Fibroblast of lung (primary cell): ENCODE measurements at regions not wholly inside any gene's neighbourhood (a gene's known extent, or its start where the extent isn't known, plus 50 kb on each side); places are given as distances from the start of the nearest gene placed in this dataset.
A peak's percentile ranks its signal among the peaks of the same experiment; 100 is the strongest.

Experiments
- DNase-seq, 2 donors: peaks; one replicate each; pipeline versions ENCODE4 v3.0.0 to v3.0.0-alpha.2; 2010; ENCODE audit warnings: low read depth in 2 of 2
- H2AFZ ChIP-seq: 2 replicates; pipeline ENCODE4 v1.5.1; 2012; ENCODE audit warnings: low read length, control low read depth, inconsistent platforms
- H3K27ac ChIP-seq: 2 replicates; pipeline ENCODE4 v1.5.1; 2011; ENCODE audit warnings: low read length, control low read depth; ENCODE audit not compliant: insufficient read depth
- H3K27me3 ChIP-seq: 2 replicates; pipeline ENCODE4 v1.5.1; 2011; ENCODE audit warnings: mild to moderate bottlenecking, low read length; ENCODE audit not compliant: control insufficient read depth, insufficient read depth
- H3K36me3 ChIP-seq: 2 replicates; pipeline ENCODE4 v1.5.1; 2011; ENCODE audit warnings: low read length; ENCODE audit not compliant: control insufficient read depth, insufficient read depth
- H3K4me1 ChIP-seq: 2 replicates; pipeline ENCODE4 v1.5.1; 2011; ENCODE audit warnings: low read length; ENCODE audit not compliant: control insufficient read depth, insufficient read depth; ENCODE audit errors: extremely low read depth
- H3K4me2 ChIP-seq: 2 replicates; pipeline ENCODE4 v1.5.1; 2011; ENCODE audit warnings: low read length, control low read depth; ENCODE audit not compliant: insufficient read depth; ENCODE audit errors: extremely low read depth
- H3K4me3 ChIP-seq, 4 experiments: fragments of 200-600 bp in 1 of 4; sonication (generic) in 1 of 4; replicated peaks in 1 of 4; 2 replicates each; pipeline ENCODE4 v1.5.1; 2011 to 2016; ENCODE audit warnings: low read length in 4 of 4, low read depth in 3 of 4, mild to moderate bottlenecking in 3 of 4, control low read depth in 2 of 4, inconsistent platforms in 1 of 4, mixed read lengths in 1 of 4; ENCODE audit not compliant: insufficient read depth in 1 of 4; ENCODE audit errors: control extremely low read depth in 1 of 4
- H3K79me2 ChIP-seq: 2 replicates; pipeline ENCODE4 v1.5.1; 2012; ENCODE audit warnings: mild to moderate bottlenecking, low read length, inconsistent platforms; ENCODE audit not compliant: control insufficient read depth, insufficient read depth
- H3K9ac ChIP-seq: 2 replicates; pipeline ENCODE4 v1.5.1; 2011; ENCODE audit warnings: mild to moderate bottlenecking, low read length, control low read depth; ENCODE audit not compliant: insufficient read depth
- H3K9me3 ChIP-seq: 2 replicates; pipeline ENCODE4 v1.5.1; 2012; ENCODE audit warnings: low read depth, low read length; ENCODE audit not compliant: control insufficient read depth, insufficient read depth
- H4K20me1 ChIP-seq: 2 replicates; pipeline ENCODE4 v1.5.1; 2011; ENCODE audit warnings: low read length; ENCODE audit not compliant: control insufficient read depth, insufficient read depth; ENCODE audit errors: extremely low read depth
- CTCF ChIP-seq, 2 donors: IDR thresholded peaks in 1 of 2; conservative IDR thresholded peaks in 1 of 2; 1 replicate in 1 of 2; 2 replicates in 1 of 2; pipeline ENCODE4 v1.5.1; 2011 to 2012; ENCODE audit warnings: low read length in 2 of 2, control low read depth in 1 of 2, inconsistent platforms in 1 of 2, low read depth in 1 of 2, mild to moderate bottlenecking in 1 of 2
- EZH2 ChIP-seq: IDR thresholded peaks from 2 replicates; pipeline ENCODE4 v1.5.1; 2012; ENCODE audit warnings: low read length, control low read depth, mild to moderate bottlenecking; ENCODE audit errors: missing control alignments

GRCh38 chr6:71463061-71463460, 174.4 kb downstream of the OGFRL1 start:
- H3K36me3 ChIP-seq, result no peaks in the 10 kb centered on the region
- H3K4me2 ChIP-seq, result no peak overlapping the region
- H3K79me2 ChIP-seq, result no peaks in the 10 kb centered on the region
- H3K9ac ChIP-seq, result no peak overlapping the region
- no peak overlapping the region for H3K27ac ChIP-seq
- H2AFZ ChIP-seq, result no peak overlapping the region
- H3K4me1 ChIP-seq, result no peaks in the 10 kb centered on the region
- no peaks in the 10 kb centered on the region for H3K27me3 ChIP-seq
- H3K9me3 ChIP-seq, result no peaks in the 10 kb centered on the region
- no peak for TF ChIP-seq CTCF (conservative IDR thresholded peaks at IDR 0.05 in 1 of 2, IDR thresholded peaks at IDR 0.05 in 1 of 2; ENCODE audit: low read depth in 1 of 2, low read length in 2 of 2)
- TF ChIP-seq EZH2, result no peak
- no peak overlapping the region for H3K4me3 ChIP-seq
- DNase-seq, result peak; percentile 22 to 29
- no peaks in the 10 kb centered on the region for H4K20me1 ChIP-seq

GRCh38 chr6:71465096-71465495, 176.5 kb downstream of the OGFRL1 start:
- H3K4me3 ChIP-seq, result no peak overlapping the region
- H3K4me1 ChIP-seq, result peaks cover 5% of the 10 kb centered on the region
- H2AFZ ChIP-seq, result no peak overlapping the region
- H3K9ac ChIP-seq, result no peak overlapping the region
- H3K27ac ChIP-seq, result no peak overlapping the region
- H3K9me3 ChIP-seq, result no peaks in the 10 kb centered on the region
- no peak overlapping the region for H3K4me2 ChIP-seq
- H3K79me2 ChIP-seq, result no peaks in the 10 kb centered on the region
- no peaks in the 10 kb centered on the region for H3K36me3 ChIP-seq
- no peak for TF ChIP-seq CTCF (conservative IDR thresholded peaks at IDR 0.05 in 1 of 2, IDR thresholded peaks at IDR 0.05 in 1 of 2; ENCODE audit: low read depth in 1 of 2, low read length in 2 of 2)
- TF ChIP-seq EZH2, result no peak
- DNase-seq, result no peak
- no peaks in the 10 kb centered on the region for H3K27me3 ChIP-seq
- H4K20me1 ChIP-seq, result no peaks in the 10 kb centered on the region

- no peaks in the 10 kb centered on the region for H3K79me2 ChIP-seq
- no peak overlapping the region for H3K4me3 ChIP-seq
- TF ChIP-seq EZH2, result no peak
- TF ChIP-seq CTCF (conservative IDR thresholded peaks at IDR 0.05 in 1 of 2, IDR thresholded peaks at IDR 0.05 in 1 of 2; ENCODE audit: low read depth in 1 of 2, low read length in 2 of 2), result no peak
- H3K4me2 ChIP-seq, result no peak overlapping the region
- H3K36me3 ChIP-seq, result no peaks in the 10 kb centered on the region
- DNase-seq, result no peak
- no peak overlapping the region for H3K9ac ChIP-seq
- H4K20me1 ChIP-seq, result no peaks in the 10 kb centered on the region
- H3K27ac ChIP-seq, result no peak overlapping the region
- H3K27me3 ChIP-seq, result no peaks in the 10 kb centered on the region
- no peak overlapping the region for H2AFZ ChIP-seq
- H3K4me1 ChIP-seq, result peaks cover 5% of the 10 kb centered on the region
- no peaks in the 10 kb centered on the region for H3K9me3 ChIP-seq
These were observed 177.8 kb downstream of the OGFRL1 start for GRCh38 chr6:71466362-71466761.
